ENCODE measurements at regions not wholly inside any gene's neighbourhood (a gene's known extent, or its start where the extent isn't known, plus 50 kb on each side); places are given as distances from the start of the nearest gene placed in this dataset.

DNA sequence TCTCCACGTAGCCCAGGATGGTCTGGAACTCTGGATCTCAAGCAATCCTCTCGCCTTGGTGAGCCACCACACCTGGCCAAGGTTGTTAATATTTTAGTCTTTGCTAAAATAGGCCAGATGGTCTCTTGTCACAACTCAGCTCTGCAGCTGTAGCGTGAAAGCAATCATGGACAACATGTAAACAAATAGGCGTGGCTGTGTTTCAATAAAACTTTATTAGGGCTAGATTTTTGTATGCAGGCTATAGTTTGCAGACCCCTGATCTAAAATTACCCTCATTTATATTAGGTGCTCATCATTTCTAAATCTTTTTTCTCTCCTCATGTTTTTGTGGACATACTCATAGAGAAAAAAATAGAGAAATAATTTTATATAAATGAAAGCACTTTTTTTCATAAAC is 72.1 kb upstream of the SLC28A3 start:
- TF ChIP-seq U2AF1 (optimal IDR thresholded peaks at IDR 0.05; ENCODE audit: low read depth, low read length) (no peak), FOXJ3 (CRISPR knock-in tag; IDR thresholded peaks at IDR 0.05; ENCODE audit: borderline replicate concordance) (no peak), ARNT (IDR thresholded peaks at IDR 0.05) (no peak), TAF1 (CRISPR knock-in tag; IDR thresholded peaks at IDR 0.05) (no peak), ZNF121 (CRISPR knock-in tag; IDR thresholded peaks at IDR 0.05) (no peak), MAFK (conservative IDR thresholded peaks at IDR 0.05 in 1 of 2, IDR thresholded peaks at IDR 0.05 in 1 of 2; ENCODE audit: low read length in 2 of 2) (no peak), POLR2AphosphoS5 (IDR thresholded peaks at IDR 0.05; ENCODE audit: low read depth, low read length) (no peak), CHD4 (IDR thresholded peaks at IDR 0.05; ENCODE audit: borderline replicate concordance, low read length) (no peak)
- TF ChIP-seq, protein P1, sequence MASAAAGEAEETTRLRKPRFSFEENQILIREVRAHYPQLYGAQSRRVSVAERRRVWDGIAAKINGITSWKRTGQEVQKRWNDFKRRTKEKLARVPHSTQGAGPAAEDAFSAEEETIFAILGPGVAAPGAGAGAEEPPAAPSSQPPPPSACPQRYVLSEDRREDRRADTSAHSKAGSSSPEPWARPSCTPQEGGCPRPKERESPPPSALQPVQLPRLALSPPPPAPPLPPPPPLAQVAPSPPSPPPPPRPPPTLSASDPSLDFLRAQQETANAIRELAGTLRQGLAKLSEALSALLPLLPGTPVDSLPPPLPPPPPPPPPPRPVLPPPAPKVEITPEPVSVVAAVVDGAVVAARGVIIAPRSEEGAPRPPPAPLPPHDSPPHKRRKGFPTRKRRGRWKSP (CRISPR knock-in tag; IDR thresholded peaks at IDR 0.05), result no peak
- TF ChIP-seq, protein P2, sequence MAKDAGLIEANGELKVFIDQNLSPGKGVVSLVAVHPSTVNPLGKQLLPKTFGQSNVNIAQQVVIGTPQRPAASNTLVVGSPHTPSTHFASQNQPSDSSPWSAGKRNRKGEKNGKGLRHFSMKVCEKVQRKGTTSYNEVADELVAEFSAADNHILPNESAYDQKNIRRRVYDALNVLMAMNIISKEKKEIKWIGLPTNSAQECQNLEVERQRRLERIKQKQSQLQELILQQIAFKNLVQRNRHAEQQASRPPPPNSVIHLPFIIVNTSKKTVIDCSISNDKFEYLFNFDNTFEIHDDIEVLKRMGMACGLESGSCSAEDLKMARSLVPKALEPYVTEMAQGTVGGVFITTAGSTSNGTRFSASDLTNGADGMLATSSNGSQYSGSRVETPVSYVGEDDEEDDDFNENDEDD (CRISPR knock-in tag; IDR thresholded peaks at IDR 0.05; ENCODE audit: borderline replicate concordance), result no peak
- TF ChIP-seq, protein P3, sequence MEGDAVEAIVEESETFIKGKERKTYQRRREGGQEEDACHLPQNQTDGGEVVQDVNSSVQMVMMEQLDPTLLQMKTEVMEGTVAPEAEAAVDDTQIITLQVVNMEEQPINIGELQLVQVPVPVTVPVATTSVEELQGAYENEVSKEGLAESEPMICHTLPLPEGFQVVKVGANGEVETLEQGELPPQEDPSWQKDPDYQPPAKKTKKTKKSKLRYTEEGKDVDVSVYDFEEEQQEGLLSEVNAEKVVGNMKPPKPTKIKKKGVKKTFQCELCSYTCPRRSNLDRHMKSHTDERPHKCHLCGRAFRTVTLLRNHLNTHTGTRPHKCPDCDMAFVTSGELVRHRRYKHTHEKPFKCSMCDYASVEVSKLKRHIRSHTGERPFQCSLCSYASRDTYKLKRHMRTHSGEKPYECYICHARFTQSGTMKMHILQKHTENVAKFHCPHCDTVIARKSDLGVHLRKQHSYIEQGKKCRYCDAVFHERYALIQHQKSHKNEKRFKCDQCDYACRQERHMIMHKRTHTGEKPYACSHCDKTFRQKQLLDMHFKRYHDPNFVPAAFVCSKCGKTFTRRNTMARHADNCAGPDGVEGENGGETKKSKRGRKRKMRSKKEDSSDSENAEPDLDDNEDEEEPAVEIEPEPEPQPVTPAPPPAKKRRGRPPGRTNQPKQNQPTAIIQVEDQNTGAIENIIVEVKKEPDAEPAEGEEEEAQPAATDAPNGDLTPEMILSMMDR (CRISPR knock-in tag; IDR thresholded peaks at IDR 0.05), result no peak

Measured in HepG2 (cell line).